Activated T-cell treated with anti-CD3 and anti-CD28 coated beads for 4 hours (primary cell): ENCODE measurements at regions not wholly inside any gene's neighbourhood (a gene's known extent, or its start where the extent isn't known, plus 50 kb on each side); places are given as distances from the start of the nearest gene placed in this dataset.
"Not testable (repeated sequence)": the region's sequence is repeated elsewhere in the genome, so short reads cannot be mapped to it uniquely, and the experiment has no call there.

ENCODE experiments used
- DNase-seq: peaks from one replicate; pipeline ENCODE4 v3.0.0-alpha.2; 2020

- DNase-seq = no peak
Observed at GRCh38 chr22:44650806-44651205, 51.2 kb upstream of the PRR5 start.

GRCh38 chr22:44648821-44649565, 53.0 kb upstream of the PRR5 start:
- DNase-seq = no peak

GRCh38 chr22:44648085-44648820, 53.8 kb upstream of the PRR5 start:
- DNase-seq = no peak

GRCh38 chr22:44647141-44647540, 54.9 kb upstream of the PRR5 start:
- DNase-seq = no peak

GRCh38 chr22:44646668-44647067, 55.3 kb upstream of the PRR5 start:
- no peak for DNase-seq

GRCh38 chr22:44646141-44646540, 55.9 kb upstream of the PRR5 start:
- no peak for DNase-seq

GRCh38 chr22:44645531-44645930, 56.5 kb upstream of the PRR5 start:
- DNase-seq = no peak

- DNase-seq = no peak
Observed at GRCh38 chr22:44645083-44645482, 56.9 kb upstream of the PRR5 start.

- DNase-seq = not testable (repeated sequence)
Observed at GRCh38 chr22:44643526-44644101, 58.4 kb upstream of the PRR5 start.

GRCh38 chr22:44642096-44642644, 59.8 kb upstream of the PRR5 start:
- no peak for DNase-seq

GRCh38 chr22:44640618-44641155, 61.3 kb upstream of the PRR5 start:
- no peak for DNase-seq

- DNase-seq = no peak
Observed at GRCh38 chr22:44639891-44640617, 62.0 kb upstream of the PRR5 start.

GRCh38 chr22:44638971-44639760, 62.8 kb upstream of the PRR5 start:
- no peak for DNase-seq

- not testable (repeated sequence) for DNase-seq
Observed at GRCh38 chr22:44636502-44637206, 65.3 kb upstream of the PRR5 start.

GRCh38 chr22:44635567-44635966, 66.4 kb upstream of the PRR5 start:
- DNase-seq = not testable (repeated sequence)

GRCh38 chr22:44634426-44635321, 67.3 kb upstream of the PRR5 start:
- no peak for DNase-seq

- no peak for DNase-seq
Observed at GRCh38 chr22:44633647-44634046, 68.4 kb upstream of the PRR5 start.

GRCh38 chr22:44632541-44633396, 69.2 kb upstream of the PRR5 start:
- DNase-seq = no peak

- DNase-seq = no peak
Observed at GRCh38 chr22:44630826-44631225, 71.2 kb upstream of the PRR5 start.
